Jurkat, Clone E6-1 (cell line): ENCODE measurements at regions not wholly inside any gene's neighbourhood (a gene's known extent, or its start where the extent isn't known, plus 50 kb on each side); places are given as distances from the start of the nearest gene placed in this dataset.

Experiments
- DNase-seq: peaks from one replicate; pipeline ENCODE4 v3.0.0-alpha.2; 2011; ENCODE audit warnings: low read depth, low spot score
- H3K4me3 ChIP-seq: 2 replicates; pipeline ENCODE4 v1.5.1; 2011; ENCODE audit warnings: mild to moderate bottlenecking, low read length, control low read depth, moderate library complexity

- no peak overlapping the region for H3K4me3 ChIP-seq
- DNase-seq, result no peak
These were observed 262.3 kb upstream of the KLF14 start for GRCh38 chr7:130996205-130996832.

GRCh38 chr7:130996833-130997231, 262.8 kb upstream of the KLF14 start:
- no peak overlapping the region for H3K4me3 ChIP-seq
- DNase-seq, result no peak

- H3K4me3 ChIP-seq, result no peak overlapping the region
These were observed 265.1 kb upstream of the KLF14 start for GRCh38 chr7:130998993-130999602.

GRCh38 chr7:130999926-131000325, 265.9 kb upstream of the KLF14 start:
- no peak for DNase-seq
- no peak overlapping the region for H3K4me3 ChIP-seq

More at GRCh38 chr7:130998993-130999602, 265.1 kb upstream of the KLF14 start:
- no peak for DNase-seq

- H3K4me3 ChIP-seq, result no peak overlapping the region
- no peak for DNase-seq
These were observed 266.4 kb upstream of the KLF14 start for GRCh38 chr7:131000389-131000788.

GRCh38 chr7:131000873-131001272, 266.9 kb upstream of the KLF14 start:
- DNase-seq, result no peak
- H3K4me3 ChIP-seq, result no peak overlapping the region

GRCh38 chr7:131002600-131002999, 268.6 kb upstream of the KLF14 start:
- H3K4me3 ChIP-seq, result no peak overlapping the region
- DNase-seq, result no peak

GRCh38 chr7:131003634-131004033, 269.6 kb upstream of the KLF14 start:
- no peak overlapping the region for H3K4me3 ChIP-seq
- DNase-seq, result no peak

- DNase-seq, result no peak
- no peak overlapping the region for H3K4me3 ChIP-seq
These were observed 270.4 kb upstream of the KLF14 start for GRCh38 chr7:131004371-131004770.

- peak; percentile 74 for DNase-seq
- no peak overlapping the region for H3K4me3 ChIP-seq
These were observed 273.7 kb upstream of the KLF14 start for GRCh38 chr7:131007439-131008330.

- H3K4me3 ChIP-seq, result no peak overlapping the region
- no peak for DNase-seq
These were observed 275.1 kb upstream of the KLF14 start for GRCh38 chr7:131008840-131009711.

GRCh38 chr7:131010029-131010716, 276.2 kb upstream of the KLF14 start:
- no peak overlapping the region for H3K4me3 ChIP-seq
- no peak for DNase-seq

GRCh38 chr7:131010717-131011431, 276.9 kb upstream of the KLF14 start:
- DNase-seq, result no peak
- no peak overlapping the region for H3K4me3 ChIP-seq

GRCh38 chr7:131011432-131011742, 277.4 kb upstream of the KLF14 start:
- H3K4me3 ChIP-seq, result no peak overlapping the region
- DNase-seq, result no peak

GRCh38 chr7:131011976-131012375, 278.0 kb upstream of the KLF14 start:
- no peak overlapping the region for H3K4me3 ChIP-seq
- no peak for DNase-seq

GRCh38 chr7:131012477-131013031, 278.5 kb upstream of the KLF14 start:
- no peak for DNase-seq
- H3K4me3 ChIP-seq, result no peak overlapping the region

GRCh38 chr7:131013716-131014115, 279.7 kb upstream of the KLF14 start:
- no peak for DNase-seq
- H3K4me3 ChIP-seq, result no peak overlapping the region
